ENCODE measurements at regions not wholly inside any gene's neighbourhood (a gene's known extent, or its start where the extent isn't known, plus 50 kb on each side); places are given as distances from the start of the nearest gene placed in this dataset.

GRCh38 chr6:85396159-85396808 is 53.6 kb upstream of the NT5E start:
- H3K27ac ChIP-seq = no peak overlapping the region
- no peak for TF ChIP-seq CTCF (conservative IDR thresholded peaks at IDR 0.05)

- TF ChIP-seq CTCF (conservative IDR thresholded peaks at IDR 0.05) = no peak
- H3K27ac ChIP-seq = no peak overlapping the region
Measured at GRCh38 chr6:85395746-85396145, 54.1 kb upstream of the NT5E start.

GRCh38 chr6:85394853-85395538 is 54.9 kb upstream of the NT5E start:
- H3K27ac ChIP-seq = no peak overlapping the region
- no peak for TF ChIP-seq CTCF (conservative IDR thresholded peaks at IDR 0.05)

DNA sequence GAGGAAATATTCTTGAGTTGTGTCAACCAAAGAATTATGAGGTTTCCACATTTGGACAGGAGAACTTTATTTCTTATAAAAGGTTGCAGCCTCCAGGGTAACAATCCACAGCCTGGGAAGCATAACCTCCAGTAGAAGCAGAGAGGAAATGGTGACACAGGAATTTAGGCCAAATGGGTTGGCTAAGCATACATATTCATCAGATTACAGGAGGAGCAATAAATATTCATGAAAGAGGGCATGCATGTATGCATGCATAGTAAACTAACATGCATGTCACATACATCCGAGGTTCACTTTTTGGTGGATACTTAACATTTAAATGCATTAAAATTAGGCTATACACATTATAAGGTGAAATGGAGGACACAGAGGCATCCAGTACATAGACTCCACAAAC is 55.7 kb upstream of the NT5E start:
- TF ChIP-seq CTCF (conservative IDR thresholded peaks at IDR 0.05) = no peak
- H3K27ac ChIP-seq = no peak overlapping the region

DNA sequence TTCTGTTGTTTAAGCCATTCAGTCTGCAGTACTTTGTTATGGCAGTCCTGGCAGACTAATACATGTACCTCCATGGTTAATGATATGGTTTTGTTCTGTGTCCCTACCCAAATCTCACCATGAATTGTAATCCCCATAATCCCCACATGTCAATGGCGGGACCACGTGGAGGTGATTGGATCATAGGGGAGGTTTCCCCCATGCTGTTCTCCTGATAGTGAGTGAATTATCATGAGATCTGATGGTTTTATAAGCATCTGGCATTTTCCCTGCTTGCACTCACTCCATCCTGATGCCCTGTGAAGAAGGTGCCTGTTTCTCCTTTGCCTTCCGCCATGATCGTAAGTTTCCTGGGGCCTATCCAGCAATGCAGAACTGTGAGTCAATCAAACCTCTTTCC is 57.5 kb upstream of the NT5E start:
- no peak for TF ChIP-seq CTCF (conservative IDR thresholded peaks at IDR 0.05)
- H3K27ac ChIP-seq = no peak overlapping the region

DNA sequence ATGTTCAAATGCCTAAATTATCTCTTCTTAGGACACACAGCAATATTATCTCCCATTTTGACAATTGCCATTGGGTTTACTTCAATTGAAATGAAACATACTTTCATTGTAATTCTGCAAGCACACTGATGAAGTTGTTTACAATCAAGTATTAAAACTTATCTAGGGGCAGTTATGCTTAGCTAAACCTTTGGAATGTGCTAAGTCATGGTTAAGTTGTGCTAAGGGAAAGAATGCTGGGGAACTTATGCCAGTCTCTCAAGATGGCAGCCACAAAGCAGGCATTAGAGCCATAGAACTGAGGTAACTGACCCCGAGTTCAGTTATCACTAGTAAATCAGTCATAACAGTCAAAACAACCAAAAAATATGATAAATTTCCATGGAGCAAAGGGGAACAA is 59.1 kb upstream of the NT5E start:
- H3K27ac ChIP-seq = no peak overlapping the region
- TF ChIP-seq CTCF (conservative IDR thresholded peaks at IDR 0.05) = no peak

- H3K27ac ChIP-seq = no peak overlapping the region
- no peak for TF ChIP-seq CTCF (conservative IDR thresholded peaks at IDR 0.05)
Measured at GRCh38 chr6:85390105-85390728, 59.7 kb upstream of the NT5E start.
